ENCODE measurements at regions not wholly inside any gene's neighbourhood (a gene's known extent, or its start where the extent isn't known, plus 50 kb on each side); places are given as distances from the start of the nearest gene placed in this dataset.

DNA sequence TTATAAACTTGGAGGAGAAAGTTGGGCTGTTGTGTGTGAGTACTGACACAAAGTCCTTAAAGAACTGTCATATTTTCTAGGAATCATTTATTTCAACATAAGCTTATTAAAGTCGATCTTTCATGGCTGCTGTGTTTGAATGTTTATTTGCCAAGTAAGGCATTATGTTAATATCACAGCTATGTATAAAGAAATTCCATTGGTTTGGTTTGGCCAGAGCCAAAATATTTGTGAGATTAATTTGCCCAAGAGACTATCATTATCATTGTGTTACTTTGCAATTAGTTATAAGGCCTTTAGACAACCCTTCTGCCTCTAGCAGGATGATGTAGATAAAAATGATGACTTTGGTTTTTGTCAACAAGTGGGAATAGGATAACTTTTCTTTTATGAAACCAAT, 240.6 kb upstream of the NT5C1B start:
- no peak for DNase-seq

DNA sequence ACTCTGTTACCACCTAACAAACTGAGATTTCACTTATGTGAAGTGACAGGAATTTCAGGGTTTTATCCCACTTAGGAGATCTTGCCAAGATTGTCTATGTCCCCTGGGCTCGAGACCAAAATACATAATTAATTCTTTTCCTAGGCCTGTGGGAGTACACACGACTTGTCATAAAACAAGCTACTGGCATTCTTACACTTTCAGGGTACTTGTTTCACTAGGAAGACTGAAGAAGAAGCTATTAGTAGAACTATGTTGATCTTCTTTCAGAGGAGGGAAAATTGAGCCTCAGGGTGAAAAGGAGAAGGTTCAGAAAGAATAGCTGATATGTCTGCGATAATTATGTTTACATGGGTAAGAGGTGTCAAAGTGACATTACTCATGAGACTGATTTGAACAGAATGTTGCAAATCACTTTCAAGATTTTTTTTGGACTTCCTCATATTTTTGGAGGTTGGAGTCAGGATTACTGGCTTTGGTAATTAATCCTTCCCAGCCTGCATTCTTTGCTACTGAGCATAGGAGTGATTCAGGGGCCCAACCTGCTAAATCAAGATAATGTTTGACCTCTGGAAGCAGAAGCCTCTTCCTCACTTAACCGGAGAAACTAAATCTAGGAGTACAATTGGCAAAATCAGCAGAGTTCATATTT, 240.0 kb upstream of the NT5C1B start:
- DNase-seq, result peak; percentile 34

DNA sequence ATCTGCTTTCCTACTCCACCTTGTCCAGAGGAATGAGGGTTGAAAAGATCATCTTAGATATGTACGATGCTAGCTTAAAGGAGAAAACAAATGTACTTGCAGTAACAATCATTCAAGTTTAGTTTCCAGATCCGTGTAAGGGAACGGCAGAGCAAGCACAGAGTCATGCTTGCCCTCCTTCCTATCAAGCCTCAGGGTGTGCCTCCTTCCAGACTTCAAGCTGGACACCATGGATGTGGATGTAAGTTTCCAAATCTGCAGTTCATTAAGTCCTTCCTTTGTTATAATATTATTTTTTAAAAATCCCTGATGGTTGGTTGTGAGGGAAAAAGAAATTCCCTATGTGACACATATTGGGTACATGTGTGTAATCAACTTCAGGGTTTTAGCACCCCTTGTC, 238.9 kb upstream of the NT5C1B start:
- no peak for DNase-seq

DNA sequence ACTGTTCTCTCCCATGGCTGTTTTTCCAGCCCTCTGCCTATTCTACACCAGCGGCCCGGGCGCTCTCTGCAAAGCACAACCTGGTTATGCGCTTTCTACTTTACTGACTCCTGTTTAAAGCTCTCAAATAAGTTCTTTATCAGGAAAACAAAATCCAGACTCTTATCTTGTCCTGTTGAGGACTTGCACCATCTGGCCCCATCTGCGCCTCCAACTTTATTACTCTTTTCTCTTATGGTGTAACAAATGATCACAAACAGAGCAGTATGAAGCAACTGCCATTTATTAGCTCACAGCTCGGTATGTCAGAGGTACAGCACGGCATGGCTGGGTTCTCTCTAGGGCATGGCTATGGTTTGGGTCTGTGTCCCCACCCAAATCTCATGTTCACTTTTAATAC, 236.5 kb upstream of the NT5C1B start:
- DNase-seq, result no peak

DNA sequence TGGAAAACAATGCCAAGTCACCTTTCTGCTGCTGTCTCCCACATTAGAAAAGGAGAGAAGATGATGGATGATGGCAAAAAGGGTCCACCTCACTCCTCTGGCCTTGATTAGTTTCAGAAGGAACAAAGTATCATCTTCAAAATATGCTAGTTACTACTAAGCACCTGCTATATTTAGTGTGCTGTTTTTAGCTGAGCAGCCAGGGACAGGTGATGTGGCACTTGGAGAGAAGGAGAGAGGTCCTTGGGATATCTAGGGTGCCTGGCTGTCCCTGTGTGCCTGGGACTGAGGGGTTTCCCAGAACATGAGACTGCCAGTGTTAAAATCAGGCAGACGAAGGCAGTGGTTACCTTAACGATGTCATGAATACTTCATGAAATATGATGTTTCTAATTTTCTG, 235.5 kb upstream of the NT5C1B start:
- no peak for DNase-seq

DNA sequence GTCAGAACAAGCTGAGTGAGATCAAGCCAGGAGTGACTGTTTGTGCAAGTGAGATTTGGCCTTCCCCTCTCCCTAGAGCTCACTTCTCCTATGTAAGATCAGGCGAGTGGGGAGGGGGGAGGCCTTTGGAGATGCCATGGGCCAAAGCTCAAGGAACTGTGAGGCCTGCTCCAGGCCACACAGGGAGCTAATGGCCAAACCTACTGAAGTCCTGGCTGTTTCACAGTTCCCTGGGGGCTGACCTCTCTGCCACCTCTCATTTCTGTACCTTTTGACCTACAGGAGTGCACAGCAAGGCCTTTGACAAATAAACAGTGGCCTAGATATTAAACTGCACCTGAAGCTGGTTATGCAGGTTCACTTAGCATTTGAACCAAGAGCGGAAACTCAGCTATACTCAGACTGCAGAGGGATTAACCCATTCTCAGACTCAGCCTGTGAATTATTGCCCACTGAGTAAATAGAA, 235.0 kb upstream of the NT5C1B start:
- DNase-seq, result no peak

DNA sequence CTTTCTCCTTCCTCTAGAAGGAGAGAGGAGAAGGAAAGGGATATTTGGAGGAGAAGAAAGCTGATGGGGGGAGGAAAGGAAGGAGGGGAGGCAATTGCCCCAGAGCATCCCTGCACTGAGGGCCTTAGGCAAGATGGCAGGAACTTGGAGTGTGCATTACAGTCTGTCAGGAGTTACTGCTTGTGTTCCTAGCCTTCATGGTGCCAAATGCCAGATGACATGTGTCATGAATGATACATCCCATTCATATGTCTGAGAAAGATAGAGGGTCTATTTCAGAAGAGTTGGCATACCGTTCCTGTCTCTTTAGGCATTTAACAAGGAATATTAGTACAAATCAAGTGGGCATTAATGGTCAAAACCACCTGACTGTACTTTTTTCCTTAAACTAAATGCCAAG, 232.1 kb upstream of the NT5C1B start:
- no peak for DNase-seq

DNA sequence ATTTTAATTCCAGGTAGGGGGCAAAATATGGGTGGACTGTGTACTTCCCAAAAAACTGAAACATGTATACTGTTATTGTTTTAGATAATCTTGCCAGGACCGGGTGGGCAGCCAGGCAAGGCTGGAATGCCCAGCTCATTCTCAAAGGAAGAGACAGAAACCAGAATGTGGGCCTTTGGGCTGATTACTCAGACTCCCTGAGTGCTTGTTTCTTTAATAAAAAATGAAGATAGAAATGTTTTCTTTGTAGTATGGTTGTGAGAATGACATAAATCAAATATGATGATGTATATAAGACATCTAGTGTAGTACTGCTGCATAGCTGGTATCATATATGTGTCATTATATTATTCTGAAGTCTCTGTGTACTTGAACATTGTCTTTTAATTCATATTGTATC, 231.6 kb upstream of the NT5C1B start:
- DNase-seq, result no peak

DNA sequence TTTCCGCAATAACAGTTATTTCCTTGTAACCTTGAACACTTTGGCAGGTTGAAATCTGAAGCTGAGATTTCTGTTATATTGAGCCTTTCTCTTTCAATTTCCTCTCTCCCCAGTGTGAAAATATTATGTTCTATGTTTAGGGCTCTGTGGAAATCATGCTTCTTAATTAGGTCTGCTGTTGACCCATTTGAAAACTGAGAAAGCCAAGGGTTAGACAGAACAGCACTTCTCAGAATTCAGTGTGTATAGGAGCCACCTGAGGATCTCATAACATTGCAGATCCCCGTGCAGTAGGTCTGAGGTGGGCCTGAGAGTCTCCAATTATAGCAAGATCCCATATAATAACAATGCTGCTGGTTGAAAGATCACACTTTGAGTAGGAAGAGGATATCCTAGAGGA, 230.2 kb upstream of the NT5C1B start:
- DNase-seq, result no peak

DNA sequence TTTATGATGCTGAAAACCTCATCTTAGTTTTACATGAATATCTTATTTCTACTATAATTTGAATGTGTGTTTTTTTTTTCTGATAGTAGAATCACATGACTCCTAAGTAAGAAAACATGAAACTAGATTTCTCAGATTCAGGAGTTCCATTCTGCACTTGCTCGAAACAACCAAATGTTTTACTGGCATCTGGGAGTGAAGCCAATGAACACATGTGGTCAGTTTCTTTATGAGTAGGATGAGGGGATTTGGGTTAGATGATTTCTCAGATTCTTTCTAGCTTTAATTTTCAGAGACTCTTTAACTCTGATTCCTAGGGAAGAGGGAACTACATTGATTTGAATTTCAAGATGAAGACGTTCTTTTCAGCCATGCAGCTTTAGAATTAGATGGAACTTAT, 225.0 kb upstream of the NT5C1B start:
- DNase-seq, result no peak

DNA sequence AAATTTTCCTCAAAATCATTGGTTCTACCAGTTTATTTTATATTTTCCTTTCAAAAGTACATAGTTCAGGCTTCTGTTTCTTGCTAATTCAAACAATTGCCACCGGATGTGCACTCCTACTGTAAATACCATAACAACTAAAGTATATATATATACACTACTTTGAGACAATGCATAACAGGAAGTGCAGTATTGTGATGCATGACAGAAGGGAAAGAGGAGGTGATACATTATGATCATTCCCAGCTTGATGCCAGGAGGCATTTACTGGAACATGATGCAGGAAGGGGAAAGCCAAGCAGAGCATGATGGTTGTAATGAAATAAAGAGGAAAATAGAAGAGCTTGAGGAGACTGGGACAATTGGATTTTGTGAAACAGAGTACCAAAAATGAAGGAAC, 215.2 kb upstream of the NT5C1B start:
- no peak for DNase-seq

DNA sequence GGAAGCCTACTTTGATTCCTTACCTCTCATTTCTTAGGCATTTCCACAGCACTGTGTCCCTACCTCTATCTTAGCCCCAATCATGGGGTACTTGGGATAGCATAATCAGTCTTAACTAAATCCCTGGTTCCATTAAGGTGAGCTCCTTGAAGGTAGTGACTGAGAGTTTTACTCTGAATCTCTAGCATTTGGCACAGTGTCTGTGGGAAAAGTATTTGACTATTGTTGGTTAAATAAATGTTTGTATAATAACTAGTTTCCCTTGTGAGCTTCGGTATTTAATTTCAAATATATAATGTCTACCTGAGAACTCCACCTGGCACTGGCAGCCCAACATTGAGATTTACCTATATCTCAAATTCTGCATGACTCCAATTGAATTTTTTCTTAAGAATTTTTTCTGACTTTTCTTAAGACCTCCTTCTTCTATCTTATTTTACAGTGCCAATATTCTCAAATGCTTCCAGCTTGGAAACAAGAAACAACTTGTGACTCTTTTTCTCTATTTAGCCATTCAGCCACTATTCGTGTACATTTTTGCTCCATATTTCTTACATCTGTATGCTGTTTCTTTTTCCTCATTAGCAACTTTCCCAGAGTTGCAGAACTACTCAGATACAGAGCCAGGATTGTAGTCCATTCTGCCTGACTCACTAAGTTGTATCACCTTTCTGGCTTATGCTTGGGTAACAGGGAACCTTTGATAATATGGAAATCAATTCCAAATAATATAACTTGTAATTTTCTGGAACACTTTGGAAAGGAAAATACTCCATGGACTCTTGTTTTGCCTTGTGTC, 214.0 kb upstream of the NT5C1B start:
- DNase-seq, result no peak

DNA sequence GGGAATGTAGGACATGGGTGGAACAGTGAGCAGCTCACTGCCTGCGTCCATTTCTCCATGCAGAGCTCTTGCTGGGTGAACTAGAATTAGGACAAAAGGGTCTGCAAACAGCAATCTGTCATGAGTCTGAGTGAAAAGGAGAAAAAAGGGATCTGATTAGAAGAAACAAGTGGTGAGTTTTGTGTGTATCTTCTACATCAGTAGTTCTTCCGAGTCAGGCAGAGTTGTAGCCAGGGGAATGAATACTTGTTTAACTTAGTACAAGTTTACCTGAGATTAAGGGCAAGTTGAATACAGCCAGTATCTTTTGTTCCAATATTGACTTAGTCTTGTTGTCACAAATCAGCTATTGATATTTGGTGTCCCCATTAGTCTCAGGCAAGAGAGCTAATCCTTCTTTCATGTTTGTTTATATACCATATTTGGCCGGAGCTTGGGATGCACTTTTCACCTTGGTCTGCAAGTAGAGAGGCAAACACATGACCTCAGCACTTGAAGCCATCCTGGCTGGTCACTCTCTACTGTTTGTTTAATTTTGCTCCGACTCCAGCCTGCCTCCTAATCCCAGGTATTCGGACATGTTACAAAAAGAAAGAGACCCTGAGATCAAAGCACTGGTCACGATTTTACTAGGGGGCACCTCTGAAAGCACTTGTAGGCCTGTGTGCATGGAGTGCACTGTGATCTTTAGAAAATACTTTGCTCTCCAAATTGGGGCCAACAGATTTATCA, 211.0 kb upstream of the NT5C1B start:
- DNase-seq, result no peak

DNA sequence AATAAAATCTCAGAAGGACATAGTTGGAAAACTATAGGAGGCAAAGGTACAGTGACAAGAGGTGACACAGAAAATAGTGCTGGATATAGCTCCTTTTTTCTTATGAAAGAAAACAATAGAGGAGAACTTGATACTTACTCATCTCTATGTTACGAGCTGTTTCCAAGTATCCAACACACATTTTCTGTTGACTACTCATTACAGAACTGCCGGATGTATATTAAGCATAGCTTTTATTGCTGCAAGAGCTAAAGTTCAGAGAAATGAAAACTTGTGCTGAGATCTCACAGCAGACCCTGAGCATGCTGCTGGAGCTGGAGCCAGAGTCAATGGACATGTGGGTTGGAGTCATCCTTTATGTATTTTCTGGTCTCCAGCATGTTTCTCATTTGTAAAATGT, 210.0 kb upstream of the NT5C1B start:
- peak; percentile 47 for DNase-seq

DNA sequence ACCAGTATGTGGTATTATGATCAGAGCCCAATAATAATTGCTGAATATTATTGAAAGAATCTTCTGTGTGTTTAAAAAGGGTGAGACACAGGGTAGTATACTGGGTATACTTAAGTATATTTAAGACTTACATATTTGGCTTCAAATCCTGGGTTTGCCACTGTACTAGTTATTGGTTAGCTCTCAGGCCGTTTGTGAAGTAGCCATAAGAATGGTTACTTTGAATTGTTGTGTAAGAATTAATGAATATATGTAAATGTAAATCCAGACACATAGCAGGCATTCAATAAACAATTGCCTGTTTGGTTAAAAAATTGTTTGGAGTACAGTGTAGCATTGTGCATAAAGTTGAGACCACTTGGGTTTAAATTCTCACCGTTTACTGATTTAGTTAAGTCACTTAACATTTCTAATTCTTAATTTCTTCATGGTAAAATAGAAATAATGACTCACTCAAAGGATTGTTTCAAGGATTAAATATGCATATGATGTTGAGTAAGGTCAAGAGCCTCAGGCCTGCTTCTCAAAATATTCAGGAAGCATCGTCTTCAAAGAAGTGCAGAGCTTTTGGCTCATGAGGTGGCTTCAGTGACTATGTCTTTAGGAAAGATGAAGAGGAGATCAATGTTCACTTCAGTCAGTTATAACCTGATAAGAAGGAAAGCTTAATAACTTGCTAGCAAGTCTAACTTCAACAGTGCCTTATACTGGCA, 207.9 kb upstream of the NT5C1B start:
- no peak for DNase-seq

DNA sequence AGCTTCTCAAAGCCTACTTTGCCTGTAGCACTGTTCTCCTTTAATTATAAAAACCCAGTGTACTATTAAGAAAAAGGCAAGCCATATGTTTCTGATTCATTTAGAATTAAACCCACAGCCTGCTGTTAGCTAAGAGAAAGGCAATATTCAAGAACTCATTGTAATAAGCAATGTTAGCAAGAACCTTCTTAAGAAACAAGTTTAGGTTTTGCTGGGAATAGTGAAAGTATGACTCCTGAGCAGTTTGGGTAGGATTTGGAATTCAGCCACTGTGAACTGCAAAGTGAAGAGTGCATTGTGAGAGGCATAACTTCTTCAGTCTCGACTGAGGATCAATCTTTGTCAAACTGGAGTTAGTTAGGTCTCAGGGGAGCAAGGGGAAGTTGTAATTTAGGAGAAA, 206.5 kb upstream of the NT5C1B start:
- DNase-seq, result peak; percentile 35

DNA sequence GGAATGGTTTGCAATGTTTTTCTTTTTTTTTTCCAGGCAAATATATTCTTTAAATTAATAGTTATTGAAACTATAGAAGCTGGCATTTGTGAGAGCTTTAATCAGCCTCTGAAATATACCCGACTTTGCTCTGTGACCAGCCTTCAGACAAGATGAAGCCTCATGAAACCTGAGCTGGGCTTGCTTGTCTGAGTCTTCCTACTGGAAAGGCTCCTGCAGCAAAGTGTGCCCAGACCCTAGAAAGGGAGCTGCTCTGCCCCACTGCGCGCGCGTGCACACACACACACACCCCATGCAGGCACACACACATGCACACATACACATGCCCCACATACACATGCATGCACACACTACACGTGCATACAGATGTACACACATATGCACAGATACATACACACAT, 203.3 kb upstream of the NT5C1B start:
- peak; percentile 55 for DNase-seq

DNA sequence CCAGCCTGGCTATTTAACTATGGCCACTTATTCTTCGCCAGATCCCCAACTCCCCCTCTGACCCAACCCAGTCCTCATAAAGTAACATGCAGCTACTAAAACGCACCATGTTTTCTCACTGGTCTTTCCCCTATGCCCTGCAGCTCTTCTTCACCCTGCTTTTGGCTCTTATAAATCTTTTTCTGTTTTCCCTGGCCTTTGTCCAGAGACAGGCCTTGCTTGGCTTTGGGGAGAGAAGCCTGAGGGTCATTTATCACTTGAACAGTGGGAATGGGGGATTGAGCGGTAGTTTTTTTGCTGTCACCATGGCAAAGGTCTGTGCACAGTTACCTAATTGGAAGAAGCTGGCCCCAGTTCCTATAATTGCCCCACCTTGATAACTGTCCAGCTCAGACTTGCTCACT, 202.9 kb upstream of the NT5C1B start:
- peak; percentile 81 for DNase-seq

DNA sequence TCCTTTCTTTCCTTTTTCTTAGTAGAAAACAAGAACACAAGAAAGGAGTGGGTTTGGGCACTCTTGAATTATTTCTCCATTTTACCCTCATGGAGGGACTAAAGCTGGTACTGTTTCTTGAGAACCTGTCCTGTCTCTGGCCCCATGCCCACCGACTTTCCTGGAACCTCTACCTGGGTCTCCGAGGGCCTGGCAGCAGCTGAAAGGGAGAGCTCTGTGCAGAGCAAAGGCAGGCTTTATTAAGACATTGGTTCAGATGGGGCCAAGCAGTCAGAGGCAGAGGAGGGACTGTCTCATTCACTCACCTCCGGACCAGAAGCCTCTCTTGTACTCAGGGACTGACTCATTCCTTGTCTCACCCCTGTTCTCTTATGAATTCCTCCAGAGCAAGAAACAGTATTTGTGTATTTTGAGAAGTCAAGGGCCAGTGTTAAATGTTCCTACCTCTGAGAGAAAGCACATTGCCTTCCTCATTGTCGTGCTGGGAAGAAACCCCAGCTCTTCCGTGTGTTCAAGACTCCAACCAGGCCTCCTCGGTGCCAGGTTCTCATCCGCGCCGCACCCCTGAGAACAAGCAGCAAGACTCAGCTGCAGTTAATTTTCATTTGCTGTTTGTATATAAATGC, 201.9 kb upstream of the NT5C1B start:
- DNase-seq, result no peak

DNA sequence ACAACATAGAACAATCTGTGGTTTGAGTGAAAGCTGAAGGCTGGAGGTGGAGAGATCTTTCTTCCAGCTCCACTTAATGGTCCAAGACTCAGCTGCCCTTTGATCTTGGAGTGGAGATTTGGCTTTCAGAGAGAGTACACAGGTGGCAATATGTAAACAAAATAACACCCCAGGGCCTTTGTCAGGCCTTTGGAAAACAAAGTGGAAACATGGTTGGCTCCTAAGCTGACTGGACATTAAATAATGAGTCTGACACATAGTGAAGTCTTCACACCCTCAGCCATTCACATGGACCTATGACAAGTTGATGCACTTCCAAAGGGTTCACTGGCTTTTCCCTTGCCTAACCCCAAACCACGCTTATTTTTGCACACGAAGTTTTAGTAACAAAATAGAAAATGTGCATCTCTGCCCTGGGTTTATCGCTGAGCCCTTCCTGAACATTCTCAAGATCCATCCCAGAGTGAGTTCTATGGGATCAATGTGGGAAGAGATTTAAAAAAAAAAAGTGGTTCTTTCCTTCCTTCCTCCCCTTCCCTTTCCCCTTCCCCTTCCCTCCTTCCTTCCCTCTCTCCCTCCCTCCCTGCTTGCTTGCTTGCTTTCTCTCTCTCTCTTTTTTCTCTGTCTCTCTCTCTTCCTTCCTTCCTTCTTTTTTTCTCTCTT, 201.3 kb upstream of the NT5C1B start:
- no peak for DNase-seq

DNA sequence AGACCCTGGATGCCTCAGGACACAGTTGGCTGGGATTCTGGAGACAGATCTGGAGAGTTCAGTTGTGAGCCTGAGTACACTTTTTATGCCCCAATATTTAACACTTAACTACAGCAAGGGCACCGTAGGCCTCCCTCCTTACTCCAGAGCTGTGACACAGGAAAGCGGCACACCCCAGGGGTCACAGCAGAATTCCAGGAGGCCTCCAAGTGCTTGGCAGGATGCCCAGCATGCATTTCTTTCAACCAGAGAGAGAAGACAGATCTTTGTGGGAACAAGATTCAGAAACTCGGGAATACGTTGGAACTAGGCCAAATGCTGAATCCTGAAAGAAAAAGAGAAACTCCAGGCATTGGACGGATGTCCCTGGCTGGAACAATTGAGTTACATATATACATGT, 199.2 kb upstream of the NT5C1B start:
- DNase-seq, result peak; percentile 42

Data from renal pelvis (tissue), 1 donor.